GF-D8 (cell line): ENCODE measurements at regions not wholly inside any gene's neighbourhood (a gene's known extent, or its start where the extent isn't known, plus 50 kb on each side); places are given as distances from the start of the nearest gene placed in this dataset.
"Not testable (repeated sequence)": the region's sequence is repeated elsewhere in the genome, so short reads cannot be mapped to it uniquely, and the experiment has no call there.

Source experiments
- DNase-seq: peaks from one replicate; lab custom pipeline; 2025; lab: John Stamatoyannopoulos, UW

DNA sequence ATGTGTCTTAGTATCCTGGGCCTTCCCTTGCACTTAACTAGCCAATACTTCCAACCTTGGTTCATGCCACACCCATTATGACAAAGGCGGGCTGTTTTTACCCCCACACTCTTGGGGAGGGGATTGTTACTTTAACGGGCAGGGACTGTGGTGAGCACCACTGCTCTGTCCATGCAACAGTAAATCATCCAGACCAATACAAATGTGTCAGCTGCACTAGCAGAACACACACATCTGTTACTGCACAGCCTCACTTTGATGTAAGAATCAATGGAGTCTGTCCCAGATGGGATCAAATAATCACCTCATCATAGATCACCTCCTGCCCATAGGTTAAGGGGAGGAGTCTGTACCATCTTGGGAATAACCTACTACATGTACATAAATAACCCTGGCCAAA lies 58.1 kb downstream of the NPAP1 start:
- no peak for DNase-seq

DNA sequence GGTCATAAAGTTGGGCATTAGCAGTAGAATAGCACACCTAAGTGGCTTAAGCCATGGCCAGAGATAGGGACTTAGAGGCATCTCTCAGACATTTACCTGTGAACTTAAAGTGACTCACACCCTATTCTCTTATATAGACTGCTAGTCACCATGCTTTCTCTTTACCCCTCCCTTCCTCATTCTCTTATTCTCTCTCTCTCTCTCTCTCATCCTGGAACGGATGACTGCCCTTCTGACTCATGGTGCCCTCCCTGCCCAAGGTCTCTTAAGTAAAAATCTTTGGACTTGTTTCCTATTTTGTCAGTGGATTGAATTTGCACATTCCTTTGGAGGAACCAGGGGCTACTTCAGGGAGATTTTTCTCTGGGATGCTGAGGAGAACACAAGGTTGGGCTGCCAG lies 58.8 kb downstream of the NPAP1 start:
- DNase-seq, result no peak

DNA sequence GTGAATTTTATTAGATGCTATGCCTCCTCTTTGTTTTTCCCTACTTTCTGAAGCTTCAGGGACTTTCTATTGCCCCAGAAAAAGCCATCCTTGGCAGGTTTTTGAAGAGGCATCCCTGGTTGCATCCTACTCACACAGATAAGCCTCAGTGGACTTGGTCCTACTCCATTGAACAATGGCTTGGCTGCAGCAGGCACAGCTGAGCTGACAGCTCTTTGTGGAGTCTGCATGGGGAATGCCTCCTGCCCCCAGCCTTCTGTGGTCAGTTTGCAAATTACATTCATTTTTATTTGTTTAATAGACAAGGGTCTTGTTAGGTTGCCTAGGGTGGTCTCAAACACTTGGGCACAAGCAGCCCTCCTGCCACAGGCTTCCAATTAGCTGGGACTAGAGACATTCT lies 69.7 kb downstream of the NPAP1 start:
- DNase-seq, result no peak

DNA sequence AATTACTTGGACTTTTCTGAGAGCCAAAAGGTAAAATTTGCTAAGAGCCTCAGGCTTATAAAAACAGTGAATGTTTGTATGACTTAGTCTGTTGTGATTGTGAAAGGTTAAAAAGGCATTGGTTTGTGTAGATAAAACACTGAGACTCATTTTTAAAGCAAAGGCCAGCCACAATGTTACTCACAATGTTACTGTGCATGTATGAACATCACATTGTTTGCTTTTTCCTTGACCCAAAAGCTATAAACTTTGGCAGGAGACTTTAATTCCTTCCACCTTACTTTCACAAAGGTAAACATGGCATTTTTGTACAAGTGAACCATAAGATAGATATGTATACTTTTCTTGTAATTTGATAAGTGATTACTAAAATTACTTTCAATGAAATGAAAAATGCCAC lies 70.5 kb downstream of the NPAP1 start:
- DNase-seq, result no peak

DNA sequence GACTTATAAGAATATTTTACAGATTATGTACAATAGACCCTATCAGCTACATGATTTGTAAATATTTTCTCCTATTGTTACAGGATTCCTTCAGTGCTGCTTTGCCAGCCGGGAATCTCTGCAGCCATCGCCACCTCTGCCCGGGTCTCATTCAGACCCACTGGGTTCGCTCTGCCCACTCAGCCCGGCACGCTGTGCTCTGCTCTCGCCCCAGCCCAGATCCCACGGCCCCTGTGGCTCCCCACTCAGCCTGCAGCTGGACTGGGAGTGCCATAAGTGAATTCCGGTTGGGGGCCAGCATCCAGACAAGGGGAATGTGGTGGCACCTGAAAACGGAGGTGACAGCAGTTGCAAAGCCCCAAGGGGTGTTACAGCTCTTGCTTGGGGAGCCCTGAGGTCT lies 71.8 kb downstream of the NPAP1 start:
- no peak for DNase-seq

DNA sequence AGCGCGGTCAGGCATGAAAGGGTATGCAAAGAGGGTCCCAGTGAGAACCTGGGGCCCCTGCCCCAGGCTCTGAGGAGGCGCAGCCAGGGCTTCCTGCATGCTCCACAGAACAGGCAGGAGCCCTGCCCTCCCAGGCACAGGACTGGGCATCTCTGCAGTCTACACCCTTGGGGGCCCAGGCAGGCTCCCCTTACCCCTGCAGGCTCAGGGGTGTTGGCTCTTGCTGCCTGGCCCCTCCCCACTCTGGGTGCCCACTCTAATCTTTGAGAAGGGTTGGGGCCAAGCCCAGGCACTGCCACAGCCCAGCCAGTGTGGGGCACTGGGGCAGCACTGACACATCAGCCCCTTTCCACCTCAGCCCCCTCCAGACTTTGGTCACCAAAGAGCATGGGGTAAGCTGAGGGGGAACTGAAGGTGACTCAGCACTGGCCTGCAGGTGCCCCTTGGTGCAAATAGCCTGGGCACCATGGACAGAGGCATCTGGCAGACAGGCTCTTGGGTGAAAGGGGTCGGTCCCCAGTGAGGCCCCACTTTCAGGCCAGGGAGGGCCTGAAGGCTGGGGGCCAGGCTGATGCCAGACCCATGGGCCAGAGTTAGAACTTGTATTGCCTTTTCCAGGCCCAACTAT lies 73.4 kb downstream of the NPAP1 start:
- DNase-seq, result no peak

DNA sequence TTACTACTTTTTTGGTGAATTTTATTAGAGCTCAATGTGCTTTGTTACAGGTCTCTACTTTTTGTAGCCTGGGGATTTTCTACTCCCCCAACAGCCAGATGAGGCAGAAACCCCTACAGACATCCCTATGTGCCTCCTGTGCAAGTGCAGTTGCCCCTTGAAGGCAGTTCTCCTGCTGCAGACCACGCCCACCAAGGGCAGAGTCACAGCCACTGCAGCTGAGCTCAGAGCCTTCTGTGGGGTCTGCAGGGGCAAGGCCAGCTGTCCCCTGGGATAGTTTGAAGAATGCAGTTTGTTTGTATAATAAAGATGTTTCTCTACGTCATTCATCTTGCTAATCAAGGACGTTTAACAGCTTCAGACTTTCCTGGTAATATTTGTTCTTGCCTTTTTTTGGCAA lies 76.8 kb downstream of the NPAP1 start:
- no peak for DNase-seq

DNA sequence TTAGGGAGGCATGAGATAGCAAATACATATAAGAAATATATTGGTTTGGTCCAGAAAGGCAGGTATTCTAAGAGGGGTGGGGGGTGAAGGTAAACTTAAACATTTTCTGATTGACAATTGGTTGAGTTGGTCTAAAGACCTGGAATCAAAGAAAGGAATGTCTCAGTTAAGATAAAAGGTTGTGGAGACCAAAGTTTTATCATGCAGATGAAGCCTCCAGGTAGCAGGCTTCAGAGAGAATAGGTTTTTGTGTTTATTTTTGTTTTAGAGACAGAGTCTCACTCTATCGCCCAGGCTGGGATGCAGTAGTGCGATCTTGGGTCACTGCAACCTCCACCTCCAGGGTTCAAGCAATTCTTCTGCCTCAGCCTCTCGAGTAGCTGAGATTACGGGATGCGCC lies 80.5 kb downstream of the NPAP1 start:
- DNase-seq, result no peak

DNA sequence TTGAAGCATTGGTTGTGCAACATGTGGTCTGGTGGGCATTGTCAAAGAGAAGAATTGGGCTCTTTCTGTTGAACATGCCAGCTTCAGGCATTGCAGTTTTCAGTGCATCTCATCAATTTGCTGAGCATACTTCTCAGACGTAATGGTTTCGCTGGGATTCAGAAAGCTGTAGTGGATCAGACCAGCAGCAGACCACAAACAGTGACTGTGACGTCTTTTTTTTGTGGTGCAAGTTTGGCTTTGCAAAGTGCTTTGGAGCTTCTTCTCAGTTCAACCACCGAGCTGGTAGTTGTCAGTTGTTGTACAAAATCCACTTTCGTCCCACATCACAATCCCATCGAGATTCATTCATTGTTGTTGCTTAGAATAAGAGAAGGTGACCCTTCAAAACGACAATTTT lies 84.5 kb downstream of the NPAP1 start:
- DNase-seq, result no peak

DNA sequence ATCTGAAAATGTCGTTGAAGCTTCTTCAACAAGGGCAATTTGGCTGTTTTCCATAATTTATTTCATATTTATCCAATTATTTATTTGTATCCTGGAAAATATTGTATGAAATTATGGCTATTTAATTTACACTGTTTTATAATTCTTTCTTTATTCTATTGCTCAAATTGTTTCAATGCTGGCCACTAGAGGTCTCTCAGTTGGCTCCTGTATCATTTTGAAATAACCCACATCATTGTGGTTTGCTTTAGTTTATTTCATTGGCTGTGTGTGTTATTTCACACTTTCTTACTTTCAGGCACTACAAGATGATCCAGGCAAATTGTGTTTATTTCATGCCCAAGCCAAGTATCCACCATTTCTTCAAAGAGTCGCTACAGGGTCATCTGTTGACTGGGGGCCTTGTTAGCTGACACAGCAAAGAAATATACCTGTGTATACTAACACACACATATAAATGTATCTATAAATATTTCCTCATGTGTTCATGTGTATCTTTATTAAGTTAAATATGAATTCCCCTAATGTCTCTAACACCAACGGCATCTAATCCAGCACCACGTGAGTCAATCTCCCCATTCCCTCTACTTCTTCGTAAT lies 86.2 kb downstream of the NPAP1 start:
- DNase-seq, result no peak

DNA sequence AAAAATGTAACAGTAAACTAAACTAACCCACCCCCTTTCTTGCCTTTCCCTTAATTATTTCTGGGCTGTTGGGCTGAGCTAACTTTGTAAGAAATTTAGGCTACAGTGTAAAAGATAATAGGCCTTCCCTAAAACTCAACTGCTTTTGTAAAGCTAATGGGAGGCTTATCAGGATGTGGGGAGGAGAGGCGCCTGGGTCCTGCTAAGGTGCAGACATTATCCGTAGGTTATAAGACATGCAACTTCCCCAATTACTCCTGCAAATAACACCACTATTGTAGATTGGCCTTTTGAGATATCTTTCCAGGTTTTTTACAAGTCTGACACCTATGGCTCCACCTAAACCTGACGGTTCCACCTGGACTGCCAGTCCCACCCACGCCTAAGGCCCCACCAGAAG lies 88.3 kb downstream of the NPAP1 start:
- DNase-seq, result no peak

DNA sequence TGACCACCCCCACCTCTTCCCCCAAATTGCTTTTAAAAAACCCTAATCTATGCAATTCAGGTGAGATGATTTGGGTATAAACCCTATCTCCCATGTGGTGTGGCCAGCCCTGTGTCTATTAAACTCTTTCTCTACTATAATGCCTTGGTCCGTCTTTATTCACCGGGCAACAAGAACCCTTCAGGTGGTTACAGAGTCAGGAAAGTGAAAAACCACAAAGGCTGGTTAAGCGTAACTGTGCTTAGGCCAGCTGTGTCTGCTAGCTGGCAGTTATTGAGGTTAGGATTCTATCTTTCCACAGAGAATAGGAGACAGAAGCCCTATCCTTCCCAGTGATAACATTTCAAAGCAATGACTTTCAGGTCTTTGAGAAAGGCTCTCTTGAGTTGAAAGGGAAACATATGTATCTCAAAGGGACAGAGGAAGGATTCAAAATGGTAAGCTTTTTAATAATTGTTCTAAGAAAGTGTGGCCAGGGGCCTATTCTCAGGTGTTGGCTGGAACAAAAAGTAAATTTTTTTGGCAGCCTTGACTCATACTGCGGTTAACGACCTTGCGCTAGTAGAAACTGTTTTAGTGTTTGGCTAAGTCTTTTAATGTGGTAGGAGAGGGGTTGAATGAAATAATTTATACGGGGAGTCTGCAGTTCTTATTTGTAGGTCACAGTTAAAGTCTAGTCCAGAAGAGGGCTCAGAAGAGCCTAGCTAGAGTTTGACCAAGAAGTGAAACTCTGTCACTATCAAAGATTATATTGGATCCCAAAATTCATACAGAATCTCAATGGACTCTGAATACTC lies 89.0 kb downstream of the NPAP1 start:
- DNase-seq, result no peak

DNA sequence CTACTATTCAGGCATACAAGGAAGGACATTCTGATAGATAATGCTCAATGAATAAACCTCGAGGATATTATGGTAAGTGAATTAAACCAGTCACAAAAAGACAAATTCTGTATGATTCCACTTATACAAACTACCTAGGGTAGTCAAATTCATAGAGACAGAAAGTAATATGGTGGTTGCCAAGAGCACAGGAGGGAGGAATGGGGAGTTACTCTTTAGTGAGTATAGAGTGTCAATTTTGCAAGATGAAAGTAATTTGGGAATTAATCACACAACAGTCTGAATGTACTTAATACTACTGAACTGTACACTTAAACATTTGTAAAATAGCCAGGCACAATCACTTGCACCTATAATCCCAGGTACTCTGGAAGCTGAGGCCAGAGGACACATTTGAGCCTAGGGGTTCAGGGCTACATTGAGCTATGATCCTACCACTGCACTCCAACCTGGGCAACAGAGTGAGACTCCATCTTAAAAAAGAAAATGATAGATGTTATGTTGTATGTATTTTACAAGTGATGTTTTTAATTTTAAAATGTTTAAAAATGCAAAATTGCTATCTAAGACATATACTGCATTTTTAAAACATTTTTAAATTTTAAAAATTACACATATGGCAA lies 91.0 kb downstream of the NPAP1 start:
- DNase-seq, result no peak

DNA sequence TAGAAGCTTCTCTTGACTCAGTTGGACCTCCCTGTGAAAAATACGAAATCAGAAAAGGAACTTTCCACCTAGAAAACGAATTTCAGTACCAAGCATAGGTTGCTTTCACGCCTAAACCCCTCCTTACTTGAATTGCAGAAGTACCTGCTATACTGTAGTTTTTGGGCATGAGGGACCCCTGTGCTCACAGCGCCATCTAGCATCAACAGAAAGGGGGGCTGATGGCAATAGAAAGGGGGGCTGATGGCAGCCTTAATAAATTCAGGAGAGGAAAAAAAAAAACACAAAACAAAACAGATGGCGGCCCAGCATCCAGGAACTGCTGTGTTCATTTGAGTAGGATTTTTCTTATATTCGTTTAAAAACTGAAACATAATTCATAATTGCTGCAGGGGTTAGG lies 96.7 kb downstream of the NPAP1 start:
- no peak for DNase-seq

DNA sequence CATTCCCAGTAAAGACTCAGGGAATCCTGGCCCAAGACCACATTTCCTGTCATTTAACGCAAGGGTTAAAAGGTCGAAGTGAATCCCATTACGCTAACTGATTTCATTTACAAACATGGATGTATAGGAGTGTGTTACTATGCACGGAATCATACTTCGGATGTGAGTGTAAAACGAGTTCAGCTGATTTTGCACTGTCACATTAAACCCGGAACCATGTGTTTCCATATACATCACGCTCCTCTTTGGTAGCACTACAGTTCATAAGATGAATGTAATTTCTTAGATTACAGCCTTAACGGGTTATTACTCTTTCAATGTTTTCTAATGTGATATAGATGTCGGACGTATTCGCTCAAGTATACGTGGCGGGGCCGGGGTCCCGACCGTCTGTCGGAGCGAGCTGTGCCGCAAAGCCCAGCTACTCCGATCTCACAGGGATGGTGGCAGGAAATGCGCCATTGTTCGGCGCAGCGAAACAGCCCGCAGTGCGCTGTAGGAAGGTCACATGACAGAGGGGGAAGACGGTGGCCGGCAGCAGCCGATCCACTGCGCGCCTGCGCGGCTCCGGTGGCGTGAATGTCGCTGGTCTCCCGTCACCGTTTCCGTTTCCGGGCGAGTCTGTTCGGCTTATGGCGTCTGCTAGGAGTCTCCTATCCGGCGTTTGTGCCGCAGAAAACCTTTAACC lies 97.3 kb downstream of the NPAP1 start:
- DNase-seq, result peak; percentile 71

DNA sequence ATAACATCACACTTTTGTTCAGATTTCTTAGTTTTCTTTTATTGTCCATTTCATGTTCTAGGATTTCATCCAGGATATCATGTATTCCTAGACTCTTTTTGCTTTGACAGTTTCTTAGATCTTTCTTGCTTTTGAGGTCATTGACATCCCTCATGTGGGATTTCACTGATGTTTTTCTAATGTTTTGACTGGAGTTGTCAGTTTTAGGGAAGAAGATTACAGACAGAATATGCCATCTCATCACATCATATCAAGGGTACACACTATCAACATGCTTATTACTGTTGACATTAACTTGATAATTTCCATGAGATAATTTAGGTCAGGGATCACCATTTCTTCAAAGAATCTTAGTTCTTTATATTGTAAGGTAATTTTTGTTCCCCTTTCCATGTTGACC lies 101.7 kb downstream of the NPAP1 start:
- DNase-seq, result no peak

DNA sequence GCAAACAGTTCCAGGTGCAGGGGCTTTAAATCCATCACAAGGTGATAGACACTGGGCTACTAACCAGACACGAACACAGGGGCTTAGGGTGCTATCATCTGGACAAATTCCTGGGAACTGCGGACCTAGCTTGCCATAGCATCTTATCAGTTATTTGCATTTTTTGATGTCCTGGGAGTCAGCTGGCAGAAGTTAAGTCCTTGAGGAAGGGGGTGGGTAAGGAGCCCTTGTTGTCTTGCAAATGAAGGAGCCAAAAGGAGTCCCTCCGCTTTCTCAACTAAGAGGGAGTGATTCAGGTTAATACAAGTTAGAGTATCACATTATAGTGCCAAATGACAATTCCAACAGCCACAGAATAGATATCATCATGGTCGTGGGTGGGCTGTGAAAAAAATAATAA lies 108.9 kb downstream of the NPAP1 start:
- no peak for DNase-seq

DNA sequence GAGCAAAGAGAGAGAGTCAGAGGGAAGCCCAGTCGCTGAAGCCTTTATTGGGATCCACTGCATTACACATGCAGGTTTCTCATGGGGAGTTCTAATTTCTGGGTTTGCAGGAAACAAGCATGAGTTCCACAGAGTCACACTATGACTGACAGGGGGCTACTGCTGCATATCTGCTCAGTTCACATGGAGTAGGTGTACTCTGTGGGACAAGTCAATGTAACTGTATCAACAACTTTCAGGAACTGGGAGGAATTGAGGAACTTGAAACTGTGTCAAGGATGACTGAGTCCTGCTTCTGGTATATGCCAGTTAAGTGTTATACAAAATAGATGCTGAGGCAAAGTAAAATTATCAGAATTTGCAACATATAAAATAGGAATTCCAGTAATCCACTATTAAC lies 110.8 kb downstream of the NPAP1 start:
- no peak for DNase-seq

DNA sequence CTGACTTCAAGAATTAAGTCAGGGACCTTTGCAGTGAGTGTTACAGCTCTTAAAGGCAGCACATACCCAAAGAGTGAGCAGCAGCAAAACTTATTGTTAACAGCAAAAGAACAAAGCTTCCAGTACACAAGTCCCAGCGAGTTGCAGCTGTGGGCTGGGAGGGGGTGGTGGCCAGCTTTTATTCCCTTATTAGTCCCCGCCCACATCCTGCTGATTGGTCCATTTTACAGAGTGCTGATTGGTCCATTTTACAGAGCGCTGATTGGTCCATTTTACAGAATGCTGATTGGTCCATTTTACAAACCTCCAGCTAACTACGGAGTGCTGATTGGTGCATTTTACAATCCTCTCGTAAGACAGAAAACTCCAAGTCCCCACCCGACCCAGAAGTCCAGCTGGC lies 127.0 kb downstream of the NPAP1 start:
- not testable (repeated sequence) for DNase-seq

DNA sequence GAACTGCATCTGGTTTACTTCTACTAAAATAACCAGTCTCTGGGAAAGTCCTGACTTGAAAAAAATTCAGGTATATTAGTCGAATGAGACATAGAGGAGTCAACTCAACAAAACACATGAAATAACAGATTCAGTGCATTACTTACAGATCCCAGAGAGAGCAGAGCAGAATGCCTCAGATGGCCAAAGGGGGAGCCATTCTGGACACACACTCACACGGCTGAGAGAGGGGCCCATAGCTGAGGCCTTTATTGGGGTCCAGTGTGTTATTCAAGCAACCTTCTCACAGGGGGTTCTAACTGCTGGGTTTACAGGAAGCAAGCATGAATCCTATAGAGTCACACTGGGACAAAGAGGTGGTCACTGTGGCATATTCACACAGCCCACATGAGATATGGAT lies 135.1 kb upstream of the SNRPN start:
- no peak for DNase-seq

DNA sequence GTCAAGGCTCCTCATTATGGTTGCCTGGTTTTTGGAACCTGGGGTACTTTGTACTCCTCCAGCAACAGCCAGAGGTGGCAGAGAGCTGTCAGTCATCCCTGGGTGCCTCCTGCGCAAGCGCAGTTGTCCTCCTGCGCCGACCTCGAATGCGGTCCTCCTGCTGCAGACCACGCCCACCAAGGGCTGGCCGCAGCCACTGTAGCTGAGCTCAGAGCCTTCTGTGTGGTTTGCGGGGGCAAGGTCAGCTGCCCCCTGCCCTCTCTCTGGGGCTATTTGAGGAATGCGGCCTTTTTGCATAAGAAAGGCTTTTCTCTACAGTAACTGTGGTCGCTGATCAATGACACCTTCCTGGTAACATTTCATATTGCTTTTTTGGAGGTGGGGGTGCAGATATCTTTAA lies 131.3 kb upstream of the SNRPN start:
- no peak for DNase-seq

DNA sequence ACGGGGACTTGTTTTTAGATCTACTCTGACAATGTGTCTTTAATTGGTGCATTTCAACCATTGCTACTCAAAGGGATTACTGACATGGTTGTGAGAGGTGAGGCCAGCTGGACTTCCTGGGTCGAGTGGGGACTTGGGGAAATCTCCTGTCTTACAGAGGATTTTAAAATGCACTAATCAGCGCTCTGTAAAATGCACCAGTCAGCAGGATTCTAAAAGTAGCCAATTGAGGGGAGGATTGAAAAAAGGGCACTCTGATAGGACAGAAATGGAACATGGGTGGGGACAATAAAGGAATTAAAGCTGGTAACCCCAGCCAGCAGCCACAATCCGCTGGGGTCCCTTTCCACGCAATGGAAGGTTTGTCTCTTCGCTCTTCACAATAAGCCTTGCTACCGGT lies 122.5 kb upstream of the SNRPN start:
- DNase-seq, result no peak

DNA sequence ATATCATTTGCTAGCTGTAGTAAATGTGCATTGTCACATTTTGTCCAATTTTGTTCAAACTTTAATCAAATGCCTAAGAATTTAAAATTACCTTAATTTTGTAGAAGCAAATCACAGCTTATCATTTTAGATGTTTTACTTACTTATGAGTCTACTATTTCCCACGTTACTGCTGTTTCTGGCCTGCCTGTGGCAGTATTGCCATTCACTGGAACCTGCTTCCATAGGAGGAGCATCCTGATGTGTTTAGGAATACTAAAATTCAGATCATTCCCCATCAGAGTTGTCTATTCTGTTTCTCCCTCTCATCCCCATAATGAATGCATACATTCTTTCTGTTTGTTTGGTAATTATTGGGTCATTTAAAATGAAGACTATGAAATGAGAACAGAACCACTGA lies 119.5 kb upstream of the SNRPN start:
- no peak for DNase-seq
